ENCODE measurements at regions not wholly inside any gene's neighbourhood (a gene's known extent, or its start where the extent isn't known, plus 50 kb on each side); places are given as distances from the start of the nearest gene placed in this dataset.
"Not testable (repeated sequence)": the region's sequence is repeated elsewhere in the genome, so short reads cannot be mapped to it uniquely, and the experiment has no call there.

GRCh38 chr16:65372171-65372570, 250.3 kb upstream of the CDH11 start:
- Mint-ChIP-seq H3K27ac (no peak overlapping the region), H3K4me1 (ENCODE audit: low read depth) (no peaks in the 10 kb centered on the region), H3K9me3 (peaks cover 0 to 4% of the 10 kb centered on the region in 2 donors), H3K36me3 (ENCODE audit: insufficient read depth in 2 of 2) (no peaks in the 10 kb centered on the region), H3K27me3 (ENCODE audit: low read depth) (no peaks in the 10 kb centered on the region), H3K4me3 (no peak overlapping the region)
- ATAC-seq (replicated peaks in 1 of 2) (no peak), DNase-seq (no peak)

- no peak overlapping the region for H3K27ac Mint-ChIP-seq
- no peaks in the 10 kb centered on the region for H3K36me3 Mint-ChIP-seq (ENCODE audit: insufficient read depth in 2 of 2)
- H3K27me3 Mint-ChIP-seq (ENCODE audit: low read depth) = no peaks in the 10 kb centered on the region
- no peak overlapping the region for H3K4me3 Mint-ChIP-seq
- ATAC-seq (replicated peaks in 1 of 2) (no peak), DNase-seq (no peak)
- H3K4me1 Mint-ChIP-seq (ENCODE audit: low read depth) = no peaks in the 10 kb centered on the region
- peaks cover 0 to 4% of the 10 kb centered on the region in 2 donors for H3K9me3 Mint-ChIP-seq
These were observed 244.2 kb upstream of the CDH11 start for GRCh38 chr16:65365732-65366715.

GRCh38 chr16:65356721-65357120, 234.9 kb upstream of the CDH11 start:
- not testable (repeated sequence) for H3K4me3 Mint-ChIP-seq; DNase-seq; H3K9me3 Mint-ChIP-seq; H3K4me1 Mint-ChIP-seq (ENCODE audit: low read depth); H3K27ac Mint-ChIP-seq; ATAC-seq (replicated peaks in 1 of 2); H3K36me3 Mint-ChIP-seq (ENCODE audit: insufficient read depth in 2 of 2); H3K27me3 Mint-ChIP-seq (ENCODE audit: low read depth)

- H3K9me3 Mint-ChIP-seq = peaks cover 4 to 7% of the 10 kb centered on the region in 2 donors
- no peaks in the 10 kb centered on the region for H3K4me1 Mint-ChIP-seq (ENCODE audit: low read depth)
- H3K27me3 Mint-ChIP-seq (ENCODE audit: low read depth) = no peaks in the 10 kb centered on the region
- no peak for DNase-seq
- no peak overlapping the region for H3K4me3 Mint-ChIP-seq
- H3K36me3 Mint-ChIP-seq (ENCODE audit: insufficient read depth in 2 of 2) = peaks cover 0 to 1% of the 10 kb centered on the region in 2 donors
- ATAC-seq (replicated peaks in 1 of 2) = no peak
- H3K27ac Mint-ChIP-seq = no peak overlapping the region
These were observed 233.8 kb upstream of the CDH11 start for GRCh38 chr16:65355706-65356105.

- no peak for ATAC-seq (replicated peaks in 1 of 2)
These were observed 231.3 kb upstream of the CDH11 start for GRCh38 chr16:65353183-65353582.

GRCh38 chr16:65349626-65350025, 227.8 kb upstream of the CDH11 start:
- H3K27ac Mint-ChIP-seq = no peak overlapping the region

More at GRCh38 chr16:65353183-65353582, 231.3 kb upstream of the CDH11 start:
- Mint-ChIP-seq H3K9me3 (peaks cover 4 to 8% of the 10 kb centered on the region in 2 donors), H3K4me1 (ENCODE audit: low read depth) (no peaks in the 10 kb centered on the region), H3K27ac (no peak overlapping the region), H3K27me3 (ENCODE audit: low read depth) (no peaks in the 10 kb centered on the region), H3K4me3 (no peak overlapping the region), H3K36me3 (ENCODE audit: insufficient read depth in 2 of 2) (peaks cover 0 to 1% of the 10 kb centered on the region in 2 donors)
- DNase-seq = no peak

GRCh38 chr16:65343556-65343955, 221.7 kb upstream of the CDH11 start:
- no peaks in the 10 kb centered on the region for H3K36me3 Mint-ChIP-seq (ENCODE audit: insufficient read depth in 2 of 2)
- H3K9me3 Mint-ChIP-seq = peaks cover 11 to 14% of the 10 kb centered on the region in 2 donors
- H3K27me3 Mint-ChIP-seq (ENCODE audit: low read depth) = no peaks in the 10 kb centered on the region
- no peaks in the 10 kb centered on the region for H3K4me1 Mint-ChIP-seq (ENCODE audit: low read depth)
- H3K27ac Mint-ChIP-seq = no peak overlapping the region
- no peak for DNase-seq
- ATAC-seq (replicated peaks in 1 of 2) = no peak
- no peak overlapping the region for H3K4me3 Mint-ChIP-seq

More at GRCh38 chr16:65349626-65350025, 227.8 kb upstream of the CDH11 start:
- Mint-ChIP-seq H3K9me3 (peaks cover 4 to 9% of the 10 kb centered on the region in 2 donors), H3K27me3 (ENCODE audit: low read depth) (no peaks in the 10 kb centered on the region), H3K36me3 (ENCODE audit: insufficient read depth in 2 of 2) (no peaks in the 10 kb centered on the region), H3K4me1 (ENCODE audit: low read depth) (no peaks in the 10 kb centered on the region), H3K4me3 (no peak overlapping the region)
- ATAC-seq (replicated peaks in 1 of 2) (no peak), DNase-seq (no peak)

- Mint-ChIP-seq H3K27me3 (ENCODE audit: low read depth) (no peaks in the 10 kb centered on the region), H3K4me3 (no peak overlapping the region), H3K9me3 (peaks cover 9 to 14% of the 10 kb centered on the region in 2 donors), H3K27ac (no peak overlapping the region), H3K4me1 (ENCODE audit: low read depth) (no peaks in the 10 kb centered on the region), H3K36me3 (ENCODE audit: insufficient read depth in 2 of 2) (no peaks in the 10 kb centered on the region)
- DNase-seq (no peak), ATAC-seq (replicated peaks in 1 of 2) (no peak)
These were observed 220.5 kb upstream of the CDH11 start for GRCh38 chr16:65342231-65342866.

- ATAC-seq (replicated peaks in 1 of 2) = no peak
- Mint-ChIP-seq H3K27me3 (ENCODE audit: low read depth) (no peaks in the 10 kb centered on the region), H3K36me3 (ENCODE audit: insufficient read depth in 2 of 2) (no peaks in the 10 kb centered on the region), H3K4me3 (no peak overlapping the region), H3K27ac (no peak overlapping the region), H3K9me3 (peaks cover 11 to 13% of the 10 kb centered on the region in 2 donors), H3K4me1 (ENCODE audit: low read depth) (no peaks in the 10 kb centered on the region)
- DNase-seq = no peak
These were observed 217.2 kb upstream of the CDH11 start for GRCh38 chr16:65339062-65339461.

DNA sequence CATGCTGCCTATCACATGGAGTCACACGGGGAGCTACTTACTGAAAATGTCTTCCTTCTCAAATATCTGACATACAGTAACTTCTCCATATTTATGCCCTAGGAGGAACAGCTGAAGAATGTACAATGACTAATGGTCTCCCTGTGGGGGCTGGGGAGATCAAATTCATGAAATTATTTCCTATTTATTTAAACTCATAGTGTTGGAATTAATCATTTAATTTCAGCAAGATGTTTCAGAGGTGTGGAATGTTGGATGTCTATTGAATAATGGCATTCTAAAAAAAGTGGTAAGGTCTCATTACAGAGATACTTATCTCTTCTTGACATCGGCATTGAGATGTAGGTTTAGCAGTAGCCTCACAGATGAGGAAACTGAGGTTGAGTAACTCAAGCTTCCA, 214.3 kb upstream of the CDH11 start:
- no peaks in the 10 kb centered on the region for H3K36me3 Mint-ChIP-seq (ENCODE audit: insufficient read depth in 2 of 2)
- H3K4me3 Mint-ChIP-seq = no peak overlapping the region
- no peak for DNase-seq
- no peaks in the 10 kb centered on the region for H3K4me1 Mint-ChIP-seq (ENCODE audit: low read depth)
- no peak overlapping the region for H3K27ac Mint-ChIP-seq
- no peak for ATAC-seq (replicated peaks in 1 of 2)
- H3K27me3 Mint-ChIP-seq (ENCODE audit: low read depth) = no peaks in the 10 kb centered on the region
- H3K9me3 Mint-ChIP-seq = peaks cover 4% of the 10 kb centered on the region in 2 donors

GRCh38 chr16:65334081-65334480, 212.2 kb upstream of the CDH11 start:
- no peak for DNase-seq
- Mint-ChIP-seq H3K9me3 (peaks cover 6 to 10% of the 10 kb centered on the region in 2 donors), H3K27me3 (ENCODE audit: low read depth) (no peaks in the 10 kb centered on the region), H3K36me3 (ENCODE audit: insufficient read depth in 2 of 2) (no peaks in the 10 kb centered on the region), H3K27ac (no peak overlapping the region), H3K4me1 (ENCODE audit: low read depth) (no peaks in the 10 kb centered on the region), H3K4me3 (no peak overlapping the region)
- no peak for ATAC-seq (replicated peaks in 1 of 2)

GRCh38 chr16:65333283-65333682, 211.4 kb upstream of the CDH11 start:
- Mint-ChIP-seq H3K4me1 (ENCODE audit: low read depth) (no peaks in the 10 kb centered on the region), H3K27ac (no peak overlapping the region), H3K9me3 (peaks cover 8 to 10% of the 10 kb centered on the region in 2 donors), H3K27me3 (ENCODE audit: low read depth) (no peaks in the 10 kb centered on the region), H3K36me3 (ENCODE audit: insufficient read depth in 2 of 2) (no peaks in the 10 kb centered on the region), H3K4me3 (no peak overlapping the region)
- DNase-seq (no peak), ATAC-seq (replicated peaks in 1 of 2) (no peak)

DNA sequence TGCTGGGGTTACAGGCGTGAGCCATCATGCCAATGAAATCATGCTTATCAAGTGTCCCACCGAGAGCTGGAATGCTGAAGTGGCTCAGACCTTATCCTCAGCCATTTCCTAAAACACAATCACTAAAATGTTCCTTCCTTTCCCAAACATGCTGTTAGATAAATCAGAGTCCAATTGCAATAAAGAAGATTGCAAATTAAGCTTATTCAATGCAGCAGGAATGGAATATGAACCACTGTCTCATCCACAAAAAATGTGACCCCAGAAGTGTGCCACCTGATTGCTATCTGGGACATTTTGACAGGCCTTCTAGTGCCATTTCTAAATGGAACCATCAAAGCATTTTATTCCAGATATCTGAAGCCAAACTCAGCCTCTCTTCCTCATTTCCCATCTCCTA, 205.5 kb upstream of the CDH11 start:
- no peaks in the 10 kb centered on the region for H3K27me3 Mint-ChIP-seq (ENCODE audit: low read depth)
- H3K4me3 Mint-ChIP-seq = no peak overlapping the region
- no peak overlapping the region for H3K27ac Mint-ChIP-seq
- peaks cover 5 to 6% of the 10 kb centered on the region in 2 donors for H3K9me3 Mint-ChIP-seq
- ATAC-seq (replicated peaks in 1 of 2) (no peak), DNase-seq (no peak)
- no peaks in the 10 kb centered on the region for H3K4me1 Mint-ChIP-seq (ENCODE audit: low read depth)
- H3K36me3 Mint-ChIP-seq (ENCODE audit: insufficient read depth in 2 of 2) = no peaks in the 10 kb centered on the region
